Lower leg skin (tissue), 3 donors: ENCODE measurements at regions not wholly inside any gene's neighbourhood (a gene's known extent, or its start where the extent isn't known, plus 50 kb on each side); places are given as distances from the start of the nearest gene placed in this dataset.

Experiments
- CTCF ChIP-seq, 3 donors: fragments of 450-650 bp; IDR thresholded peaks; one replicate each; pipeline ENCODE4 v1.5.1; 2016; ENCODE audit warnings: antibody characterized with exemption in 3 of 3, mild to moderate bottlenecking in 3 of 3, moderate library complexity in 2 of 3
- POLR2A ChIP-seq, 2 donors: fragments of 450-650 bp; IDR thresholded peaks; one replicate each; pipeline ENCODE4 v1.6.1; 2016 to 2017; ENCODE audit warnings: antibody characterized with exemption in 2 of 2, mild to moderate bottlenecking in 1 of 2, moderate library complexity in 1 of 2

- TF ChIP-seq POLR2A (IDR thresholded peaks at IDR 0.05) (no peak), CTCF (IDR thresholded peaks at IDR 0.05) (no peak)
Observed at GRCh38 chr1:215433237-215433636, 133.9 kb upstream of the KCTD3 start.
